Mesothelial cell of epicardium (in vitro differentiated cells): ENCODE measurements at regions not wholly inside any gene's neighbourhood (a gene's known extent, or its start where the extent isn't known, plus 50 kb on each side); places are given as distances from the start of the nearest gene placed in this dataset.

Source experiments
- DNase-seq, 2 experiments: peaks; one replicate each; pipeline ENCODE4 v3.0.0; 2021; ENCODE audit warnings: low spot score in 2 of 2; ENCODE audit not compliant: unreplicated experiment in 2 of 2
- H3K27ac Mint-ChIP-seq: 2 replicates; pipeline ENCODE4 v1.8.0; 2021; ENCODE audit warnings: mixed read lengths
- H3K27me3 Mint-ChIP-seq: 2 replicates; pipeline ENCODE4 v1.8.0; 2021; ENCODE audit warnings: low read depth, mixed read lengths
- H3K36me3 Mint-ChIP-seq: 2 replicates; pipeline ENCODE4 v1.8.0; 2021; ENCODE audit warnings: mixed read lengths
- H3K4me1 Mint-ChIP-seq: 2 replicates; pipeline ENCODE4 v1.8.0; 2021; ENCODE audit warnings: mixed read lengths
- H3K4me3 Mint-ChIP-seq: 2 replicates; pipeline ENCODE4 v1.8.0; 2021; ENCODE audit warnings: mild to moderate bottlenecking, moderate library complexity, mixed read lengths
- H3K9me3 Mint-ChIP-seq: 2 replicates; pipeline ENCODE4 v1.8.0; 2021; ENCODE audit warnings: mixed read lengths
- CTCF ChIP-seq: fragments of 200-600 bp; sonication (generic); IDR thresholded peaks from one replicate; pipeline ENCODE4 v1.5.0; 2021; ENCODE audit warnings: antibody characterized with exemption; ENCODE audit not compliant: unreplicated experiment

- Mint-ChIP-seq H3K27me3 (peaks cover 8% of the 10 kb centered on the region), H3K4me1 (peaks cover 7% of the 10 kb centered on the region), H3K9me3 (no peaks in the 10 kb centered on the region), H3K27ac (no peak overlapping the region), H3K36me3 (no peaks in the 10 kb centered on the region), H3K4me3 (no peak overlapping the region)
- DNase-seq: no peak
- no peak for TF ChIP-seq CTCF
Observed at GRCh38 chr6:153804755-153805330, 234.2 kb upstream of the OPRM1 start.

DNA sequence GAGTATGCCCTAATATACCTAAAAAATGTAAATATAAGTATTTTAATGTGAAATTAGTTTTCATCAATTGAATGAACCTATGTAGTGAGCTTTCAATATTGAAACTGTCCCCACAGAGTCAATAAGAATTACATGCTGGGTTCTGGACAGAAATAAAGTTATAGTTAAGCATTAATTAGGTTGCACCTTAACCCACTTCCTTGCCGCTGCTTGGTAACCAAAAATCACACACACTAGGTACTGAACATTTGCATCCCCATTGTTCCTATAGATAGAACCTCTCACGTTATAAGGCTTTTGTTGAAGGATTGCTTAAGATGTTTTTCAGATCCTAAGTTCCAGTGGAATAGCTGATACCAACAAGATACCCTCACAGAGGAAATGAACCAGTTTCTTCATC lies 237.1 kb upstream of the OPRM1 start:
- Mint-ChIP-seq H3K9me3 (no peaks in the 10 kb centered on the region), H3K27ac (no peak overlapping the region), H3K4me1 (peaks cover 7% of the 10 kb centered on the region)

GRCh38 chr6:153800580-153801188 lies 238.4 kb upstream of the OPRM1 start:
- TF ChIP-seq CTCF: no peak
- Mint-ChIP-seq H3K4me3 (no peak overlapping the region), H3K4me1 (peaks cover 7% of the 10 kb centered on the region), H3K27me3 (peaks cover 8% of the 10 kb centered on the region), H3K9me3 (no peaks in the 10 kb centered on the region), H3K36me3 (no peaks in the 10 kb centered on the region), H3K27ac (no peak overlapping the region)
- no peak for DNase-seq

More for the DNA sequence above, 237.1 kb upstream of the OPRM1 start:
- H3K27me3 Mint-ChIP-seq: peaks cover 8% of the 10 kb centered on the region
- H3K4me3 Mint-ChIP-seq: no peak overlapping the region
- H3K36me3 Mint-ChIP-seq: no peaks in the 10 kb centered on the region
- no peak for DNase-seq
- TF ChIP-seq CTCF: no peak

GRCh38 chr6:153790876-153791473 lies 248.1 kb upstream of the OPRM1 start:
- Mint-ChIP-seq H3K9me3 (no peaks in the 10 kb centered on the region), H3K36me3 (no peaks in the 10 kb centered on the region), H3K4me1 (no peaks in the 10 kb centered on the region), H3K27ac (no peak overlapping the region), H3K4me3 (no peak overlapping the region), H3K27me3 (no peaks in the 10 kb centered on the region)
- no peak for TF ChIP-seq CTCF
- DNase-seq: no peak

DNA sequence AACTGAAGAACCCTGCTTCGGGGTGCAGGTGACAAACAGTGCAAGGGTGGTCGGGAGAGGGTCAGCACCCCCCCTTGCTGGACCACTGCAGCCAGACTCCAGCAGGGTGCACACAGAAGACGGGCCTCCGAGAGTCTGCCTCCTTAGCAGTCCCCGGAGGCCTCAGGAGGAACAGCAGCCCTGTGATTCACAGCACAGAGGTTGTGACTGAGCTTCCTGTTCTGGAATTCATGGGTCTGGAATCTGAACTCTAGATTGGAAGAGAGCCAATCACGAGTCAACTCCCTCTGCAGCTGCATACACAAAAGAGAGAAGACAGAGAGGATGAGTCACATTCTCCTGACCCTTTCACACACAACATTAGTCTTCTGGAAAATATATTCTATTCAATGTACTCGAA lies 249.0 kb upstream of the OPRM1 start:
- Mint-ChIP-seq H3K4me3 (no peak overlapping the region), H3K4me1 (no peaks in the 10 kb centered on the region), H3K36me3 (no peaks in the 10 kb centered on the region), H3K27ac (no peak overlapping the region), H3K9me3 (peaks cover 8% of the 10 kb centered on the region), H3K27me3 (no peaks in the 10 kb centered on the region)
- DNase-seq: no peak
- no peak for TF ChIP-seq CTCF
